Tibial artery (tissue), 4 donors: ENCODE measurements at regions not wholly inside any gene's neighbourhood (a gene's known extent, or its start where the extent isn't known, plus 50 kb on each side); places are given as distances from the start of the nearest gene placed in this dataset.

Experiments
- DNase-seq, 2 donors: peaks; one replicate each; pipeline ENCODE4 v3.0.0-alpha.2; 2019
- H3K27ac ChIP-seq, 2 donors: fragments of 200-600 bp; sonication (generic) in 1 of 2; 1 replicate in 1 of 2; 2 replicates in 1 of 2; pipeline ENCODE4 v1.5.1; 2018 to 2019; ENCODE audit warnings: mild to moderate bottlenecking in 1 of 2
- H3K27me3 ChIP-seq, 2 donors: fragments of 200-600 bp; sonication (generic) in 1 of 2; one replicate each; pipeline versions ENCODE4 v1.5.1 to v1.6.0; 2016 to 2019
- H3K36me3 ChIP-seq, 3 donors: fragments of 200-600 bp; sonication (generic) in 2 of 3; one replicate each; pipeline ENCODE4 v1.5.1; 2016 to 2019; ENCODE audit warnings: mild to moderate bottlenecking in 2 of 3
- H3K4me1 ChIP-seq, 4 donors: fragments of 200-600 bp; sonication (generic) in 2 of 4; 1 replicate in 3 of 4; 2 replicates in 1 of 4; pipeline ENCODE4 v1.5.1; 2016 to 2019
- H3K4me3 ChIP-seq, 2 donors: fragments of 200-600 bp; sonication (generic) in 1 of 2; 1 replicate in 1 of 2; 2 replicates in 1 of 2; pipeline ENCODE4 v1.5.1; 2018 to 2019; ENCODE audit warnings: mild to moderate bottlenecking in 2 of 2
- H3K9me3 ChIP-seq, 3 donors: fragments of 200-600 bp; sonication (generic) in 1 of 3; one replicate each; pipeline ENCODE4 v1.5.1; 2016 to 2019
- CTCF ChIP-seq, 2 experiments: fragments of 200-600 bp in 1 of 2; fragments of 450-650 bp in 1 of 2; IDR thresholded peaks; one replicate each; pipeline ENCODE4 v1.5.1; 2017 to 2019; ENCODE audit warnings: antibody characterized with exemption in 2 of 2, mild to moderate bottlenecking in 1 of 2, moderate library complexity in 1 of 2
- intact Hi-C: fragments of 100-400 bp; cut with DNase I; formaldehyde crosslinking; loops from one replicate; pipeline ENCODE4 v1.15.0; 2023; ENCODE audit warnings: low total_unique reads

DNA sequence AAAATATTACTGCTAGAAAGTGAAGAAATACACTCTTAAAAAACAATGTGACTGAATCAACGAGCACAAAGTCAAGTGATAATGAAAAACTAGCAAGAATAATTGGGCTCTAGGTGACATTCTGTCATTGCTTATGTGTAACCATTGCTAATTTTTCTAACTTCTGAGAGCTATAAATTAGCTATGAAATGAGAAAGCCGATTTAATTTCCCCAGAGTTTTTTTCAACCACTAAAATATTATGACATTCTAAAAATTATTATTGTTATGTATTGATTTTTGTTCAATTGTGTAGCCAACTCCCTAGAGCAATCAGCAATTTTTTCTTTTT is 458.6 kb upstream of the ATXN8OS start:
- intact Hi-C loops: no loop called here
- Histone ChIP-seq H3K4me1 (no peaks in the 10 kb centered on the region), H3K36me3 (no peaks in the 10 kb centered on the region), H3K27ac (no peak overlapping the region), H3K9me3 (peaks cover 0 to 11% (median 0%) of the 10 kb centered on the region in 3 donors), H3K27me3 (no peaks in the 10 kb centered on the region), H3K4me3 (no peak overlapping the region)
- no peak for TF ChIP-seq CTCF (IDR thresholded peaks at IDR 0.05)
- DNase-seq: no peak

DNA sequence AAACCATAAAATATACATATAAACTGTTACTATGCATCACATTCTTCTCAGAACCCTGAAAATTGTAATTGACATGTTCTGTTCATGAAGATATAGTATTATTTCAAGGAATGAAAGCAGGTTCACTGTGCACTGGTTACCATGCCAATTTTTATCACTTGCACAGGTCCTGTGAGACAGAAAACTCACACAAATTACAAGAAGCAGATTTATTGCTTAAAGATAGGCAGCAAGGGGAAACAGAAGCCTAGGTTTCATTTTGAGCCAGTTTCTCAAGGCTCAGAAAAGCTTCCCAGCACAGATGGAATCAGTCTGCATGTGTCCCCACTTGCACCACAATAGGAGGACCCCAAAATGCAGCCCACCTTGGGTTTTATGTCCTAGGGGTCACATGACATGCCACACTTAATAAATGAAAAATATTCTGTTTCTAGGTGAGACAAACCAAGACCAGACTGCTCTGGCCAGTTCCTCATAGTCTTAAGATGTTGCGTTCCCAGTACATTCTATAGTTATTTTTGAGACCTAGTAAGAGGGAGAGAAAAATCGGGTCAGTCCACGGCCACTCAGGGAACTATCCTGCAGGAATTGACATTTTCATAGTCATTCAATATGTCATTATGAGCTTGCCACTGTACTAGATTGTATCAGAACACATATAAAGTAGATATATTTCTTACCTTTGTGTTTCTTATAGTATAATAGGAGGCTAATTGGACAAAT is 459.1 kb upstream of the ATXN8OS start:
- Histone ChIP-seq H3K27ac (no peak overlapping the region), H3K36me3 (no peaks in the 10 kb centered on the region), H3K9me3 (peaks cover 0 to 11% (median 0%) of the 10 kb centered on the region in 3 donors), H3K4me3 (no peak overlapping the region), H3K27me3 (no peaks in the 10 kb centered on the region), H3K4me1 (no peaks in the 10 kb centered on the region)
- no peak for TF ChIP-seq CTCF (IDR thresholded peaks at IDR 0.05)
- intact Hi-C loops: no loop called here
- no peak for DNase-seq

GRCh38 chr13:69644447-69644846 is 463.2 kb upstream of the ATXN8OS start:
- Histone ChIP-seq H3K4me3 (no peak overlapping the region), H3K4me1 (no peaks in the 10 kb centered on the region), H3K9me3 (peaks cover 0 to 11% (median 0%) of the 10 kb centered on the region in 3 donors), H3K27ac (no peak overlapping the region), H3K36me3 (no peaks in the 10 kb centered on the region), H3K27me3 (no peaks in the 10 kb centered on the region)
- no peak for TF ChIP-seq CTCF (IDR thresholded peaks at IDR 0.05)
- intact Hi-C loops: no loop called here
- DNase-seq: no peak

GRCh38 chr13:69641773-69642172 is 465.9 kb upstream of the ATXN8OS start:
- Histone ChIP-seq H3K36me3 (no peaks in the 10 kb centered on the region), H3K4me3 (no peak overlapping the region), H3K4me1 (no peaks in the 10 kb centered on the region), H3K9me3 (peaks cover 0 to 11% (median 0%) of the 10 kb centered on the region in 3 donors), H3K27me3 (no peaks in the 10 kb centered on the region), H3K27ac (no peak overlapping the region)
- TF ChIP-seq CTCF (IDR thresholded peaks at IDR 0.05): no peak
- intact Hi-C loops: no loop called here
- DNase-seq: no peak

GRCh38 chr13:69633044-69633443 is 474.6 kb upstream of the ATXN8OS start:
- no peak for DNase-seq
- Histone ChIP-seq H3K27me3 (no peaks in the 10 kb centered on the region), H3K27ac (no peak overlapping the region), H3K4me3 (no peak overlapping the region), H3K4me1 (no peaks in the 10 kb centered on the region), H3K9me3 (no peaks in the 10 kb centered on the region), H3K36me3 (no peaks in the 10 kb centered on the region)
- TF ChIP-seq CTCF (IDR thresholded peaks at IDR 0.05): no peak
- intact Hi-C loops: no loop called here

GRCh38 chr13:69623973-69624372 is 483.7 kb upstream of the ATXN8OS start:
- Histone ChIP-seq H3K36me3 (no peaks in the 10 kb centered on the region), H3K27me3 (no peaks in the 10 kb centered on the region), H3K4me3 (no peak overlapping the region), H3K27ac (no peak overlapping the region), H3K9me3 (no peaks in the 10 kb centered on the region), H3K4me1 (no peaks in the 10 kb centered on the region)
- intact Hi-C loops: no loop called here
- no peak for DNase-seq
- no peak for TF ChIP-seq CTCF (IDR thresholded peaks at IDR 0.05)
